Fibroblast of skin of back (primary cell): ENCODE measurements at regions not wholly inside any gene's neighbourhood (a gene's known extent, or its start where the extent isn't known, plus 50 kb on each side); places are given as distances from the start of the nearest gene placed in this dataset.
"Not testable (repeated sequence)": the region's sequence is repeated elsewhere in the genome, so short reads cannot be mapped to it uniquely, and the experiment has no call there.

Source experiments
- DNase-seq: peaks from one replicate; pipeline ENCODE4 v3.0.0-alpha.2; 2013

DNA sequence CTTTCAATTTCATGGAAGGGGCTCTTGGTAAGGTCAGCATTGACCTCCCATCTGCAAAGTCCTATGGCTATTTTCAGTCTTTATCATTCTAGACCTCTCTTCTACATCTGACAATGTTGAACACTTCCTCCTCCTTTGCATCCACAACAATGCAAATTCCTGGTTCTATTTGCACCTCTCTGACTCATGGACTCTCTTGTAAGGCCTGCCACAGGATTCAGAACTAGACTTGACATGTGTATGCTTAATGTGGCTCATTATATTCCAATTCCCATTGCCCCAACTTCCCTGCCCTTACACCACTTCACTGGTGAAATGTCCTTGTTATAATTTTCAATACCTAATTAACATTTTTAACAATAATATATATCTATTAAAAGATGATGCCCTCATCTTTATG lies 314.3 kb upstream of the FGF13 start:
- DNase-seq: no peak

DNA sequence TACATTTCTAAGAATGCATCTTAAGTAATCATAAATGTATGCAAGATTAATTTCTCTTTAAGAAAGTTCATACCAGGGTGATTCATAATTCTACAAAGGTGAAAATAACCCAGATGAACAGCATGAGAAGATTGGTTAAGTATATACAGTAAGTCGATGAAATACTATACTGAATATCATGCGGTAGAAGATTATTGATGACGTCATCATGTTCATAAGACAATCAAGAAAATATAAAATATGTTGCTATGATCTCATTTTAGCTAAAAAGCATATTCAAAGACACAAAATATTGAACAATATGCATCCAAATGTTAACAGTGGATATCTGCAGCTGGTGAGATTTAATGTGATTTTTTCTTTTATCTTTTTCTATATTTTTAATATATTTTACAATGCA lies 312.0 kb upstream of the FGF13 start:
- no peak for DNase-seq

DNA sequence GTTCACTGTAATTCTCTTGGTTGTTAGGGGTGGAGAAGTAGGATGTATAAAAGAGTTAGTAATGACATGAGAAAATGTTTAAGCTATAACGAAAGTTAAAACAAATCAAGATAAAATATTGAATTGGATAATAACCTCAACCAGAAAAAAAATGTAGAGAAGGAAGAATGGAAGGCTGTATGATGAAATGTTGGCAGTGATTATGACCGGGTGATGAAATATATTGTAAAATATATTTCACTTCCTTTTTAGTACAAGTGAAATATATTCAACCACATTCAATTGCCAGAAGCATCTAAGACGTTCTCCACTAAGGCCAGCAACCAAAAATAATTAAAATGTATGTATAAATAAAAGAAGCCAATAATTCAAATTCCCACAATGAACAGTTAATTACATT lies 309.3 kb upstream of the FGF13 start:
- DNase-seq: no peak

DNA sequence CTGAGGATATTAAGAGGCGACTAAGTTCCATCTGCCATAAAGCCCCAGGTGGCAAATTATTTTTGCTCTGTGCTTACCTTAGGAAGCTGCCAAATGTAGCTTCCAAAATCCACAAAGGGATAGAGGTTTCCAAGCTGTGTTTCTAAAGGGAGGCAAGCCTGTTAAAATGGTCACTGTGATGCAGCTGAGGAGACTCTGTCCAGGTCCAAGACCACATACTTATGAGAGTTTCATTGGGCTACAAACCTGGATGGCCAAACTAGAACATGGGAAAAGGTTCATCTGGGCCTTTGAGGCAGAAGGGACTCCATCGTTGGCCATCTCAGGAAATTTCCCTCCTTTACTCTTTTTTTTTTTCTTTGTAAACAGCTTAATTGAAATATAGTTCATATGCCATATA lies 306.9 kb upstream of the FGF13 start:
- no peak for DNase-seq

DNA sequence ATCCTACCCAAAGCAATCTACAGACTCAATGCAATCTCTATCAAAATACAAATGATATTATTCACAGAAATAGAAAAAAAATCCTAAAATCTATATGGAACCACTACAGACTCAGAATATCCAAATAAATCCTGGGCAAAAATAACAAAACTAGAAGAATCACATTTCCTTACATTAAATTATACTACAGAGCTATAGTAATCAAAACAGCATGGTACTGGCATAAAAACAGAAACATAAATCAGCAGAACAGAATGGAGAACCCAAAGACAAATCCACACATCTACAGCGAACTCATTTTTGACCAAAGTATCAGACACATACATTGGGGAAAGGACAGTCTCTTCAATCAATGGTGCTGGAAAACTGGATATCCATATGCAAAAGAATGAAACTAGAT lies 304.1 kb upstream of the FGF13 start:
- no peak for DNase-seq

DNA sequence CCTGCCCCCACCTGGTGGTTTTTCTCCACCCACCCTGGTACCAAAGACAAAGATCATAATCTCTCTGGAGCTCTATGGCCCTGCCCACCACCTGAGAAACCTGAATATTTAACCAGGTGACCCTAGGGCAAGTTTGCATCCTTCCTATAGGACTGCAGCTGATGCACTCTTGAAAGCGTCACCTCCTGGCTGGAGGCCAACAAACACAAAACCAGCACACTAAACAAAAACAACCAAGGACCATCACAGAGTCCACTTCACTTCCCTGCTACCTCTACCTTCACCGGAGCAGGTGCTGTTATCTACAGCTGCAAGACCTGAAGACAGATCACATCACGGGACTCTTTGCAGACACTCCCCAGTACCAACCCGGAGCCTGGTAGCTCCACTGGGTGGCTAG lies 296.7 kb upstream of the FGF13 start:
- no peak for DNase-seq

DNA sequence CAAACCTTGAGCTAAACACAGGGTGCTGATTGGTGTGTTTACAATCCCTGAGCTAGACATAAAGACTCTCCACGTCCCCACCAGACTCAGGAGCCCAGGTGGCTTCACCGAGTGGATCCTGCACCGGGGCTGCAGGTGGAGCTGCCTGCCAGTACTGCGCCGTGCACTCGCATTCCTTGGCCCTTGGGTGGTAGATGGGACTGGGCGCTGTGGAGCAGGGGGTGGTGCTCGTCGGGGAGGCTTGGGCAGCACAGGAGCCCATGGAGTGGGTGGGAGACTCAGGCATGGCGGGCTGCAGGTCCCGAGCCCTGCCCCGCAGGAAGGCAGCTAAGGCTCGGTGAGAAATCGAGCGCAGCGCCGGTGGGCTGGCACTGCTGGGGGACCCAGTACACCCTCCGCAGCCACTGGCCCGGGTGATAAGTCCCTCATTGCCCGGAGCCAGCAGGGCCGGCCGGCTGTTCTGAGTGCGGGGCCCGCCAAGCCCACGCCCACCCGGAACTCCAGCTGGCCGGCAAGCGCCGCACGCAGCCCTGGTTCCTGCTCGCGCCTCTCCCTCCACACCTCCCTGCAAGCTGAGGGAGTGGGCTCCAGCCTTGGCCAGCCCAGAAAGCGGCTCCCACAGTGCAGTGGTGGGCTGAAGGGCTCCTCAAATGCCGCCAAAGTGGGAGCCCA lies 292.5 kb upstream of the FGF13 start:
- DNase-seq: not testable (repeated sequence)

DNA sequence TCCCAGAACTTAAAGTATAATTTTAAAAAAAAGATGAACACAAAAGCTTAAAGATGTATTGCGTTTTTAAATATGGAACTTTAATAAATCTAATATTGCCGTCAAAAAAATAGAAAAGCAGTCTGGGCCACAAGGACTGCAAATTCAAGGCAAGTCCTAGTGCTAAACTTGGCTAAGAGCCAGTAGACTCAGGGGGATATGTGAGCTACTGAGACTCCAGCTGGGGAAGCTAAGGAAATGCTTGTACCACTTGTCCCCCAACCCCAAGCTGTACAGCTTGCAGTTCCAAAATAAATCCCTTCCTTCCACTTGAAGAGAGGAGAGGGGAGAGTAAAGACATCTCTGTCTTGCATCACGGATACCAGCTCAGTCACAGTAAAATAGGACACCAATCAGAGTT lies 290.8 kb upstream of the FGF13 start:
- DNase-seq: no peak

DNA sequence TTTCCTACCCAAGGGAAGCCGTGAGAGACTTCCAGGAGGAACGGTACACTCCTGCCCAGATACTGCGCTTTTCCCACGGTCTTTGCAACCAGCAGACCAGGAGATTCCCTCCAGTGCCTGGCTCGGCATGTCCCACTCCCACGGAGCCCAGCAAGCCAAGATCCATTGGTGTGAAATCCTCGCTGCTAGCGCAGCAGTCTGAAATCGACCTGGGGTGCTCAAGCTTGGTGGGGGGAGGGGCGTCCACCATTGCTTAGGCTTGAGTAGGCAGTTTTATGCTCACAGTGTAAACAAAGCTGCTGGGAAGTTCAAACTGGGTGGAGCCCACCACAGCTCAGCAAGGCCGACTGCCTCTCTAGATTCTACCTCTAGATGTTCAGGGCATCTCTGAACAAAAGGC lies 284.8 kb upstream of the FGF13 start:
- DNase-seq: no peak

DNA sequence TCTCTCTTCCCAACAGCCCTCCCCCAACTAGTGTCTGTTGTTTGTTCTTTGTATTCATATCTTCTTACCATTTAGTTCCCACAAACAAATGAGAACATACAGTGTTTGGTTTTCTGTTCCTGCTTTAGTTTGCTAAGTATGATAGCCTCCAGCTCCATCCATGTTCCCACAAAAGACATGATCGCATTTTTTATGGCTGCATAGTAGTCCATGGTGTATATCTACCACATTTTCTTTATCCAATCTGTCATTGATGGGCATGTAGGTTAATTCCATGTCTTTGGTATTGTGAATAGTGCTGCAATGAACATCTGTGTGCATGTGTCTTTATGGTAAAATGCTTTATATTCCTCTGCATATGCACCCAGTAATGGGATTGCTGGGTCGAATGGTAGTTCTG lies 283.9 kb upstream of the FGF13 start:
- DNase-seq: no peak

DNA sequence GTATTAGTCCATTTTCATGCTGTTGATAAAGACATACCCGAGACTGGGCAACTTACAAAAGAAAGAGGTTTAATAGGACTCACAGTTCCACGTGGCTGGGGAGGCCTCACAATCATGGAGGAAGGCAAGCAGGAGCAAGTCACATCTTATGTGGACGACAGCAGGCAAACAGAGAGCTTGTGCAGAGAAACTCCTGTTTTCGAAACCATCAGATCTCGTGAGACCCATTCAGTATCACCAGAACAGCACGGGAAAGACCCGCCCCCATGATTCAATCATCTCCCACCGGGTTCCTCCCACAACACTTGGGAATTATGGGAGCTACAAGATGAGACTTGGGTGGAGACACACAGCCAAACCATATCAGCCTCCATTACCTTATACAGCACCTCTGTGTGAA lies 278.9 kb upstream of the FGF13 start:
- not testable (repeated sequence) for DNase-seq

DNA sequence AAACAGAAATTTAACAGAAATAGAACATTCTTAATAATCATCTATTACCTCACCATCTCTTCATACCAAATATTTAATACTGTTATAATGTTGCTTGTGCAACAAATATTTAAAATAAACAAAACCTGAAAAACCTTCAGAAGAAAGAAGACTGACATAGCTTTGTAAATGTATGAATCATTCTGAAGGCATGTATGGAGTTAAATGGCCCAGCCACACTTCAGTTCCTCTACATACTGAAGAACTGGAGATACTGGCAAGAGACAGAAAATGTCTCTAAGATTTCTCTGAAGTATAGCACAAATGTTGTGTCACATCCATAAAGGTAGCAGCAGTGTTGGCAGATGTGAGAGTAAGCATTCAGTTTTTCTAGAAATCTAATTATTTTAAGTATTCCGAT lies 275.3 kb upstream of the FGF13 start:
- peak; percentile 2 for DNase-seq

DNA sequence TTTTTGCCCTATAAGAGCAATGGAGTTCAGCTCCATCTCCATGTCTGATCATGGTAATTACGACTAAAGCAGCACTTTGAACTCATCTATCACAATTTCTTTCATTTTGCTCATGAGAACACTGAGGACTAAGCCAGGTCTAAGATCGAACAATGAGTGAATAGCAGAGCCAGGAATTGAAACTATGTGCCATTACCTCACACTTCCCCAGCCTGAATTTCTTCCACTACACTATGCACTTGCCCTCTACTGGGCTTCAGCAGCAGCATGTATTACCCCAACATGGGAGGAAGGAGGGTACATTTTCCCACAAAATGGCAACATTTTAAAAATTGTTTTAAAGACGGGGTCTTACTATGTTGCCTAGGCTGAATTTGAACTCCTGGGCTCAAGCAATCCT lies 274.7 kb upstream of the FGF13 start:
- DNase-seq: peak; percentile 1

DNA sequence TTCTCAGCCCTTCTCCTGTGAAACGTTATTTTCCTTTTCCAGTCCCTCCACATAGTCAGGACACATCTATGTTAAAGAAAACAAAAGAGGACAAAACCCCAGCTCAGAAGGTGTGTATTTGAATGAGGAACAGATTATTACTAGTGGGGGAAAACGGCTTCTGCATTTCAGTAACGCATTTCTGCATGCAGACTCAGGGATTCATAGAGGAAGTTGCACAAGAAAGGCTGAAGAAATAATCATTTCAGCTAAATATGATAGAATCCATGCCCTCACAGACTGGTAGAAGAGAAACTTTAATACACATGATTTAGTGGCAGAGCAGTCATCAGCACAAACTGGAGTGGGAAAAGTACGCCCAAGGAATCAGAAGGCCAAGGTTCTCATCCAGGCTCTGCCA lies 270.8 kb upstream of the FGF13 start:
- no peak for DNase-seq

DNA sequence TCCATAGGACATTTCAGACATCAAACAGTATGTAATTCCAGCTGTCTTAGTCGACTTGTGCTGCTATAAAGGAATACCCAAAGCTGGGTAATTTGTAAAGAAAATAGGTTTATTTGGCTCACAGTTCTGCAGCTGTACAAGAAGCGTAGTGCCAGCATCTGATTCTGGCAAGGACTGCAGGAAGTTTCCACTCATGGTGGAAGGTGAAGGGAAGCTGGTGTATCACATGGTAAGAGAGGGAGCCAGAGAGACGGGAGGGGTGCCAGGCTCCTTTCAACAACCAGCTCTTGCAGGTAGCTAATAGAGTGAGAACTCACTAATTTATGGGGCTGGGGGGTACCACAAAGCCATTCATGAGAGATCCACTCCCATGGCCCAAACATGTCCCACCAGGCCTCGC lies 253.0 kb upstream of the FGF13 start:
- no peak for DNase-seq

DNA sequence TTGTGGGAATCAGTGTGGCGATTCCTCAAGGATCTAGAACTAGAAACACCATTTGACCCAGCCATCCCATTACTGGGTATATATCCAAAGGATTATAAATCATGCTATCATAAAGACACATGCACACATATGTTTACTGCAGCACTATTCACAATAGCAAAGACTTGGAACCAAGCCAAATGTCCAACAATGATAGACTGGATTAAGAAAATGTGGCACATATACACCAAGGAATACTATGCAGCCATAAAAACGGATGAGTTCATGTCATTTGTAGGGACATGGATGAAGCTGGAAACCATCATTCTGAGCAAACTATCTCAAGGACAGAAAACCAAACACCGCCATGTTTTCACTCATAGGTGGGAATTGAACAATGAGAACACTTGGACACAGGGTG lies 250.9 kb upstream of the FGF13 start:
- not testable (repeated sequence) for DNase-seq

DNA sequence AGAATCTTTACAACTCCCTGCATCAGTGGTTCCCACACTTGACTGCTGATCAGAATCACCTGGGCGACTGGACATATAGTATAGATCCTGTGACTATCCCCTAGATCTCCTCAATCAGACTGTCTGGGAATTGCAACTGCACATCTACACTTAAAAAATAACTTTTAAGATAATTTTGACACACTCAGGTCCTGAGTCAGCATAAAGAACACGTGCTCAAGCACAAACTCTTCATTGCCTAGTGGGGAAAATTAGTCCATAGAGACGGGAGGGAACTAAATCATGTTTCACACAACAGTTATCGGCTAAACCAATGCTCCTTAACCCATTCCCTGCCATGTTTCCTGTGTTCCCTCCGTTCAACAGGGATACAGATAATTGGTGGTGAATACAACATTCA lies 243.5 kb upstream of the FGF13 start:
- no peak for DNase-seq

DNA sequence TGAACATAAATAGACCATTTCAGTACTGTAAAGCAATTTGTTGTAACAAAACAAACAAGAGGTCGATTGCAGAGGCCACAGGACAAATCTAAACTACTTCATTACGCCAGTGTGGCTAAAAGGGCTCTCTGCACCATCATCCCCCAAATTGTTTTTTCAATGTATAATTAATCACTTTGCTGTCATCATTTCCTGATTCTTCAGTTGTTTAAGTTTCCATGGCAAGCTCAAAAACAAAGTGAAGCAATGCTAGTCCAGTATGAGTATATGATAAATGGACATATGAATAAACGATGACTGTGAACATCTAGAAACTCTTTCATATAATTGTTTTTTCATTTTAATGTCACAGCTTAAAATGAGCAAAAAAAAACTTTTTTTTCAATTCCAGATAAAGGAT lies 235.4 kb upstream of the FGF13 start:
- DNase-seq: peak; percentile 3

DNA sequence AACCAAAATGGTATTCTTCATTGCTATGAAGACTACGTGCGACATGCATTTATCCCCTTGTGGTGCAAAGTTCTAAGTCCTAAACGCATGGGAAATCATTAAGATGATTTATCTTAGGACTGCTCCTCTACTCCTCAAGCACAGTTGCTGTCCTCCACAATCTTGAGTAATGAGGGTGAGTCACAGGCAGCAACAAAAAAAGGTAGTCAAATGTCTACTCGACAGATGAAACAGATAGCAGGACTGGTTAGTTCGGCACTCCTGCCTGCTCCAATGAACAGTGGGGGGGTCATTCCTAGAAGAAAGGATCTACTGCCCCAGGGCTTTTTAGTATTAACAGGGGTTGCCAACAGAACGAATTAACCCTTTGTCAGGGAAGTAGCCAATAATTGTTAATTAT lies 233.7 kb upstream of the FGF13 start:
- no peak for DNase-seq

DNA sequence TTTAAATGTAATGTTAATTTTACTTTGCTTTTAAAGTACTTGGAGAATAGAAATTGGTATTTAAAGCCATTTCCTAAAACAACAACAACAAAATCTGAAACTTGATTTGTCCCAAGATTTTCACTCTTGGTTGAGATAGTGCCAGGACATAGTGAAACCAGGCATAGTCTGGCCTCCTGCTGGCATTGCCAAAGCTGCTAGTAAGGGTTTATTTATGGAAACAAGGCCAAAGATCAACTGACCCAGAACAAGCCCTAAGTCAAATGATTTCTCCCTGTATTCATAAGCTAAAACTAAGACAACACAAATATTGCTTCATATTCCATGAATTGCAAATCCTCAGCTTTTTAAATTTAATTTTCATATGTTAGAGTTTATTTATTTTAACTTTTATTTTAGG lies 227.5 kb upstream of the FGF13 start:
- DNase-seq: no peak

DNA sequence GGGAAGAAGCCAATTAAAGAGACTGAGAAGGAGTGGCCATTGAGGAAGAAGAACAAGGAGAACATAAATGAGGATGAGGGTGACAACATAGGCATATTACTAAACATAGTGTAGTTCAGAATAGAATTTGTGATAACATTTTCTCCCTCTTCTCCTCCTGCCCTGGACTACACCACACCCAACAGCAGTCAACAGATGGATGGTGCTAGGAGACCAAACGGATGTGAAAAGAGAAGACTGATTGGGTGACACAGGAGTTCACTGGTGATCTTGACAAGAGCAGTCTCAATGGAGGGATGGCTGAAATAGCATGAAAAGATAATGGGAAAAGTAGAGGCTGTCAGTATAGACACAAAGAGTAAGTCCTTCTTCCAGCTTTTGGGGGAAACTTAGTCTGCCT lies 226.5 kb upstream of the FGF13 start:
- no peak for DNase-seq

DNA sequence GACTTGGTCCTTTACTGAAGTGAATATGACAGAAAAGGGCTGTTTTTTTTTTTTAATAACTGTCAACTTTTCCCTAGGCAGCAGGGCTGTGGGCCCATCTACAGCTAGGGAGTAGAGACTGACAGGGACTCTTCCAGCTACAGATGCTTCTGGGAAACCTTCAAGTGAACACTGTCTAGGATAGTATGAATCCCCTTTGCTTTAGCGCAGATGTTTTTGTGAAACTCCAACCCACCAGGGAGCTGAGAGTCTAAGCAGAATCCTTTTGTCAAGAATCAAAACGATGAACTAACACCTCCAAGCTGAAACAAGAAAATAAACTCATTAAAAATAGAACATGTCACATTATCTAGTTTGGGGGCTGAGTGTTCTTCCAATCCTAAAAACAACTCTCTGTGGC lies 219.7 kb upstream of the FGF13 start:
- DNase-seq: no peak

DNA sequence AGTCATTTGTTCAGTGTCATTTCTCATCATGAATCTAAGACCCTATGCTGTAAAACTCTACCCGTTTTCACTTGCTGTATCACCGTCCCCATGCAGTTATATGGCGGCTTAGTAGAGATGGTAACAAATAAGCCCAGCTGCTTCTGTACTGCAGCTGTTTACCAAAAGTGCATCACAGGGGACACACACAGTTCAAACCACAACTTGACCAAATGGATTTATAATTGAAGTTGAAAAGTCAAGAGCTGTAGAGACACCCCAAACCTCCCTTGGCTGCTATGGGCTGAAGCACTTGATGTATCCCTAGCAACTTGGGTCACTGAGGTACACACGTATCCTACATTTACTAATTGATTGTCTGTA lies 219.0 kb upstream of the FGF13 start:
- no peak for DNase-seq

DNA sequence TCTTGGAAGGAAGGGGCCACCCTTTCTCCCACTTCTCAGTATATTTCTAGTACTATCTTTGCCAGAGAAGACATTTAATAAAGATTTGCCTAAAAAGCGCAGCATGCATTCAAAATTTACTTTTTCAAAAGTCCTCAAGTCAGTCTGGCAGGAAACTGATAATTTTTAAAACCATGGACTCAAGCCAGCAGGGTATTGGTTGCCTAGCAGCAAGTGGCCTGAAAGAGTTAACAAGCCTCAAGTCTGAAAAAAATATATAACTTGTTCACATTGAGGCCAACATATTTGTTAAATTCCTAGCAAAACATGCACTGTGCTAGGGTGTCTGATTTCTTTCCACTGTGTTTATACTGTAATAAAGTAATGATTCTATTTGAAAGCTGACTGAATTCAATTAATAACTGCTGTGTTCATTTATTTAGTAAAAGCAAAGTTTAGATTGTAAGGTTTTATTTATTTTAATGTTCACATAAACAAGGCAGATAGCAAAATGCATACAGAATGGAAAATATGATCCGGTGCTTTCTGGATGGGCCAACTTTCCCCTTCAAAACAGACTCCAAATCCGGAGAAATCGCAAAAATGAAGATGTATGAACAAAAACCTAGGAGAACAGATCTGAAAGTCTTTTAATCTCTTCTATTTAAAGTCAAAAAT lies 218.5 kb upstream of the FGF13 start:
- DNase-seq: no peak
